ENCODE measurements at regions not wholly inside any gene's neighbourhood (a gene's known extent, or its start where the extent isn't known, plus 50 kb on each side); places are given as distances from the start of the nearest gene placed in this dataset.

DNA sequence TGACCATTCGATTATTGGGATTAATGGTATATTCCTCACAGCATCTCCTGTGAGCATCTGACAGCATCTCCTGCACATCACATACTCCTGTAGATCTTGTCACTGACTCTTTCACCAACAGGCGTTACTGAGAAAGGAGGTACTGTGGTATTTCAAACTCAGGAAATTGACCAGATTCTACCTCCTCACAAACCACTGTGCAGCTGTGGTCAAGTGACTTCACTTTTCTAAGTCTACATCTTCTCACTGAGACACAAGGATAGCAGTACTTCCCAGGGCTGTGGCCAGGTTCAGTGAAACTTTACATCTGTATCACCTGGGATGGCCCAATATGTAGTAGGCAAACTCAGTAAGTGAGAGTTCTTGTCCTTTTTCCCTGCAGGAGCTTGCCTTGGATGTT, 332.3 kb upstream of the ADAMTSL1 start:
- TF ChIP-seq, protein P1, sequence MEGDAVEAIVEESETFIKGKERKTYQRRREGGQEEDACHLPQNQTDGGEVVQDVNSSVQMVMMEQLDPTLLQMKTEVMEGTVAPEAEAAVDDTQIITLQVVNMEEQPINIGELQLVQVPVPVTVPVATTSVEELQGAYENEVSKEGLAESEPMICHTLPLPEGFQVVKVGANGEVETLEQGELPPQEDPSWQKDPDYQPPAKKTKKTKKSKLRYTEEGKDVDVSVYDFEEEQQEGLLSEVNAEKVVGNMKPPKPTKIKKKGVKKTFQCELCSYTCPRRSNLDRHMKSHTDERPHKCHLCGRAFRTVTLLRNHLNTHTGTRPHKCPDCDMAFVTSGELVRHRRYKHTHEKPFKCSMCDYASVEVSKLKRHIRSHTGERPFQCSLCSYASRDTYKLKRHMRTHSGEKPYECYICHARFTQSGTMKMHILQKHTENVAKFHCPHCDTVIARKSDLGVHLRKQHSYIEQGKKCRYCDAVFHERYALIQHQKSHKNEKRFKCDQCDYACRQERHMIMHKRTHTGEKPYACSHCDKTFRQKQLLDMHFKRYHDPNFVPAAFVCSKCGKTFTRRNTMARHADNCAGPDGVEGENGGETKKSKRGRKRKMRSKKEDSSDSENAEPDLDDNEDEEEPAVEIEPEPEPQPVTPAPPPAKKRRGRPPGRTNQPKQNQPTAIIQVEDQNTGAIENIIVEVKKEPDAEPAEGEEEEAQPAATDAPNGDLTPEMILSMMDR (IDR thresholded peaks at IDR 0.05) = no peak
- no peak for TF ChIP-seq POLR2A (IDR thresholded peaks at IDR 0.05)

Data from heart left ventricle (tissue), 13 donors.